K562 (cell line): ENCODE measurements at regions not wholly inside any gene's neighbourhood (a gene's known extent, or its start where the extent isn't known, plus 50 kb on each side); places are given as distances from the start of the nearest gene placed in this dataset.

Source experiments
- C11orf30 ChIP-seq: fragments of 450-650 bp; IDR thresholded peaks from 2 replicates; pipeline ENCODE4 v1.6.1; 2016; ENCODE audit warnings: low read depth, mild to moderate bottlenecking
- ELF1 ChIP-seq: fragments of 200-800 bp; sonication (Bioruptor generic); IDR thresholded peaks from 2 replicates; pipeline ENCODE4 v1.6.1; 2016; ENCODE audit warnings: missing genetic modification characterization, missing compliant biosample characterization
- GTF2F1 ChIP-seq: IDR thresholded peaks from 2 replicates; pipeline ENCODE4 v1.6.1; 2011; ENCODE audit warnings: low read depth, low read length, improper control_type of control experiment
- HDGF ChIP-seq: fragments of 450-650 bp; IDR thresholded peaks from 2 replicates; pipeline ENCODE4 v1.6.1; 2016
- HNRNPUL1 ChIP-seq: fragments of 200-400 bp; formaldehyde crosslinking; IDR thresholded peaks from 2 replicates; pipeline ENCODE4 v1.6.1; 2017; ENCODE audit warnings: low read length
- MAFF ChIP-seq: IDR thresholded peaks from 2 replicates; pipeline ENCODE4 v1.6.1; 2012; ENCODE audit warnings: low read length, improper control_type of control experiment
- NBN ChIP-seq: fragments of 450-650 bp; IDR thresholded peaks from 2 replicates; pipeline ENCODE4 v1.6.1; 2016; ENCODE audit warnings: low read depth, mild to moderate bottlenecking
- PML ChIP-seq: IDR thresholded peaks from 2 replicates; pipeline ENCODE4 v1.6.1; 2012; ENCODE audit warnings: low read length, inconsistent platforms
- PPARD ChIP-seq: fragments of 250-450 bp; sonication (Bioruptor Pico); IDR thresholded peaks from 2 replicates; pipeline ENCODE4 v1.8.0; 2022; ENCODE audit warnings: inconsistent platforms, mild to moderate bottlenecking, moderate library complexity
- RBFOX2 ChIP-seq: fragments of 200-400 bp; formaldehyde crosslinking; IDR thresholded peaks from 2 replicates; pipeline ENCODE4 v1.6.1; 2017; ENCODE audit warnings: low read depth, mild to moderate bottlenecking, low read length, moderate library complexity
- RCOR1 ChIP-seq, 2 experiments: IDR thresholded peaks; 2 replicates each; pipeline ENCODE4 v1.6.1; 2012; ENCODE audit warnings: low read depth in 2 of 2, low read length in 2 of 2, borderline replicate concordance in 1 of 2, improper control_type of control experiment in 1 of 2
- SMARCA4 ChIP-seq: fragments of 450-650 bp; IDR thresholded peaks from 2 replicates; pipeline ENCODE4 v1.6.1; 2016
- TEAD1 ChIP-seq, 2 experiments: fragments of 450-650 bp in 1 of 2; sonication (generic) in 1 of 2; formaldehyde crosslinking; IDR thresholded peaks; 2 replicates each; pipeline versions ENCODE4 v1.4.0 to v1.8.0; 2020 to 2022; ENCODE audit warnings: mild to moderate bottlenecking in 2 of 2, missing genetic modification reagents in 1 of 2
- TEAD2 ChIP-seq: fragments of 450-650 bp; IDR thresholded peaks from 2 replicates; pipeline ENCODE4 v1.6.1; 2016; ENCODE audit warnings: missing genetic modification characterization, control low read depth, missing compliant biosample characterization
- TFAM ChIP-seq: fragments of 250-450 bp; sonication (Bioruptor Pico); conservative IDR thresholded peaks from 2 replicates; pipeline ENCODE4 v1.5.0; 2021; ENCODE audit warnings: mild to moderate bottlenecking, moderate library complexity
- ZNF316 ChIP-seq: fragments of 450-650 bp; IDR thresholded peaks from 2 replicates; pipeline ENCODE4 v1.6.1; 2016
- ZNF41 ChIP-seq: fragments of 250-450 bp; sonication (Bioruptor Pico); conservative IDR thresholded peaks from 2 replicates; pipeline ENCODE4 v1.4.0; 2020; ENCODE audit warnings: mild to moderate bottlenecking
- ZNF696 ChIP-seq: fragments of 250-450 bp; sonication (Bioruptor Pico); conservative IDR thresholded peaks from 2 replicates; pipeline ENCODE4 v1.4.0; 2020; ENCODE audit warnings: mild to moderate bottlenecking, moderate library complexity
- TF ChIP-seq, protein P1 (sequence below): fragments of 450-650 bp; conservative IDR thresholded peaks from 2 replicates; pipeline ENCODE4 v1.6.1; 2016; ENCODE audit warnings: missing genetic modification characterization, low read depth, mild to moderate bottlenecking, missing compliant biosample characterization, moderate library complexity
- TF ChIP-seq, protein P2 (sequence below): fragments of 450-650 bp; IDR thresholded peaks from 2 replicates; pipeline ENCODE4 v1.6.1; 2016; ENCODE audit warnings: antibody characterized with exemption
- TF ChIP-seq, protein P3 (sequence below): fragments of 450-650 bp; formaldehyde crosslinking; IDR thresholded peaks from 2 replicates; pipeline ENCODE4 v1.4.0; 2020; ENCODE audit warnings: mild to moderate bottlenecking, mixed read lengths
- TF ChIP-seq, protein P4 (sequence below): fragments of 450-650 bp; IDR thresholded peaks from 2 replicates; pipeline ENCODE4 v1.6.1; 2016
- TF ChIP-seq, protein P5 (sequence below), 2 experiments: IDR thresholded peaks; 2 replicates each; pipeline ENCODE4 v1.6.1; 2012; ENCODE audit warnings: improper control_type of control experiment in 2 of 2, low read depth in 2 of 2, low read length in 2 of 2, borderline replicate concordance in 1 of 2
- TF ChIP-seq, protein P6 (sequence below): fragments of 450-650 bp; IDR thresholded peaks from 2 replicates; pipeline ENCODE4 v1.6.1; 2016; ENCODE audit warnings: missing biosample characterization, missing genetic modification characterization

DNA sequence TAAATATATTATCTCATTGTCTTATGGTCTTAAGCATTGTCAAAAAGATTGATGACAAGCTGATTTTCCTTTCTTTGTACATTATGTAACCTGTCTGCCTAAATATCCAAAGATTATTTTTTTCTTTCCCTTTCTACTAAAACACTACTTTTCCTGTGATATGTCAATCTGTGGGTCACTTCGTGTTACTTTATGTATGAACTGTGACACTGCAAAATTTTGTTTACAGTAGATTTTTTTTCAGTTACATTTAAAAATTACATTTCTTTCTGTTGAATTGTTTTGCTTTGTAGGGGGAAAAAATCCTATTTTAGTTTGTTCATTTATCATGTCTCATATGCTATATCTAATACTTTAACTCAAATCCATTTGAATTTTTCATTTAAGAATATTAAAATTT is 392.3 kb upstream of the ATXN7L3B start (continued):
- TF ChIP-seq ELF1 (tag) (no peak), ZNF316 (peak; percentile 64), SMARCA4 (no peak), TFAM (no peak), HNRNPUL1 (no peak), TEAD1 (CRISPR knock-in tag; IDR thresholded peaks at IDR 0.05) (no peak), PPARD (CRISPR knock-in tag) (no peak), ZNF696 (CRISPR knock-in tag) (no peak), MAFF (no peak), C11orf30 (peak; percentile 61), PML (no peak), RBFOX2 (no peak), ZNF41 (CRISPR knock-in tag) (no peak), GTF2F1 (no peak), RCOR1 (IDR thresholded peaks at IDR 0.05; ENCODE audit: borderline replicate concordance in 1 of 2, low read depth in 2 of 2, low read length in 2 of 2) (no peak), NBN (no peak), HDGF (no peak), TEAD2 (tag) (no peak)
- TF ChIP-seq, protein P1, sequence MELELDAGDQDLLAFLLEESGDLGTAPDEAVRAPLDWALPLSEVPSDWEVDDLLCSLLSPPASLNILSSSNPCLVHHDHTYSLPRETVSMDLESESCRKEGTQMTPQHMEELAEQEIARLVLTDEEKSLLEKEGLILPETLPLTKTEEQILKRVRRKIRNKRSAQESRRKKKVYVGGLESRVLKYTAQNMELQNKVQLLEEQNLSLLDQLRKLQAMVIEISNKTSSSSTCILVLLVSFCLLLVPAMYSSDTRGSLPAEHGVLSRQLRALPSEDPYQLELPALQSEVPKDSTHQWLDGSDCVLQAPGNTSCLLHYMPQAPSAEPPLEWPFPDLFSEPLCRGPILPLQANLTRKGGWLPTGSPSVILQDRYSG, result no peak
- TF ChIP-seq, protein P2, sequence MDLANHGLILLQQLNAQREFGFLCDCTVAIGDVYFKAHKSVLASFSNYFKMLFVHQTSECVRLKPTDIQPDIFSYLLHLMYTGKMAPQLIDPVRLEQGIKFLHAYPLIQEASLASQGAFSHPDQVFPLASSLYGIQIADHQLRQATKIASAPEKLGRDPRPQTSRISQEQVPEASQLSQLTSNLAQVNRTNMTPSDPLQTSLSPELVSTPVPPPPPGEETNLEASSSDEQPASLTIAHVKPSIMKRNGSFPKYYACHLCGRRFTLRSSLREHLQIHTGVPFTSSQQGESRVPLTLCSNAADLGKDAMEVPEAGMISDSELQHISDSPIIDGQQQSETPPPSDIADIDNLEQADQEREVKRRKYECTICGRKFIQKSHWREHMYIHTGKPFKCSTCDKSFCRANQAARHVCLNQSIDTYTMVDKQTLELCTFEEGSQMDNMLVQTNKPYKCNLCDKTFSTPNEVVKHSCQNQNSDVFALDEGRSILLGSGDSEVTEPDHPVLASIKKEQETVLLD, result no peak
- TF ChIP-seq, protein P3, sequence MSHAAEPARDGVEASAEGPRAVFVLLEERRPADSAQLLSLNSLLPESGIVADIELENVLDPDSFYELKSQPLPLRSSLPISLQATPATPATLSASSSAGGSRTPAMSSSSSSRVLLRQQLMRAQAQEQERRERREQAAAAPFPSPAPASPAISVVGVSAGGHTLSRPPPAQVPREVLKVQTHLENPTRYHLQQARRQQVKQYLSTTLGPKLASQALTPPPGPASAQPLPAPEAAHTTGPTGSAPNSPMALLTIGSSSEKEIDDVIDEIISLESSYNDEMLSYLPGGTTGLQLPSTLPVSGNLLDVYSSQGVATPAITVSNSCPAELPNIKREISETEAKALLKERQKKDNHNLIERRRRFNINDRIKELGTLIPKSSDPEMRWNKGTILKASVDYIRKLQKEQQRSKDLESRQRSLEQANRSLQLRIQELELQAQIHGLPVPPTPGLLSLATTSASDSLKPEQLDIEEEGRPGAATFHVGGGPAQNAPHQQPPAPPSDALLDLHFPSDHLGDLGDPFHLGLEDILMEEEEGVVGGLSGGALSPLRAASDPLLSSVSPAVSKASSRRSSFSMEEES (CRISPR knock-in tag), result no peak
- TF ChIP-seq, protein P4, sequence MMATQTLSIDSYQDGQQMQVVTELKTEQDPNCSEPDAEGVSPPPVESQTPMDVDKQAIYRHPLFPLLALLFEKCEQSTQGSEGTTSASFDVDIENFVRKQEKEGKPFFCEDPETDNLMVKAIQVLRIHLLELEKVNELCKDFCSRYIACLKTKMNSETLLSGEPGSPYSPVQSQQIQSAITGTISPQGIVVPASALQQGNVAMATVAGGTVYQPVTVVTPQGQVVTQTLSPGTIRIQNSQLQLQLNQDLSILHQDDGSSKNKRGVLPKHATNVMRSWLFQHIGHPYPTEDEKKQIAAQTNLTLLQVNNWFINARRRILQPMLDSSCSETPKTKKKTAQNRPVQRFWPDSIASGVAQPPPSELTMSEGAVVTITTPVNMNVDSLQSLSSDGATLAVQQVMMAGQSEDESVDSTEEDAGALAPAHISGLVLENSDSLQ, result peak; percentile 44
- TF ChIP-seq, protein P5, sequence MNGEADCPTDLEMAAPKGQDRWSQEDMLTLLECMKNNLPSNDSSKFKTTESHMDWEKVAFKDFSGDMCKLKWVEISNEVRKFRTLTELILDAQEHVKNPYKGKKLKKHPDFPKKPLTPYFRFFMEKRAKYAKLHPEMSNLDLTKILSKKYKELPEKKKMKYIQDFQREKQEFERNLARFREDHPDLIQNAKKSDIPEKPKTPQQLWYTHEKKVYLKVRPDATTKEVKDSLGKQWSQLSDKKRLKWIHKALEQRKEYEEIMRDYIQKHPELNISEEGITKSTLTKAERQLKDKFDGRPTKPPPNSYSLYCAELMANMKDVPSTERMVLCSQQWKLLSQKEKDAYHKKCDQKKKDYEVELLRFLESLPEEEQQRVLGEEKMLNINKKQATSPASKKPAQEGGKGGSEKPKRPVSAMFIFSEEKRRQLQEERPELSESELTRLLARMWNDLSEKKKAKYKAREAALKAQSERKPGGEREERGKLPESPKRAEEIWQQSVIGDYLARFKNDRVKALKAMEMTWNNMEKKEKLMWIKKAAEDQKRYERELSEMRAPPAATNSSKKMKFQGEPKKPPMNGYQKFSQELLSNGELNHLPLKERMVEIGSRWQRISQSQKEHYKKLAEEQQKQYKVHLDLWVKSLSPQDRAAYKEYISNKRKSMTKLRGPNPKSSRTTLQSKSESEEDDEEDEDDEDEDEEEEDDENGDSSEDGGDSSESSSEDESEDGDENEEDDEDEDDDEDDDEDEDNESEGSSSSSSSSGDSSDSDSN (IDR thresholded peaks at IDR 0.05; ENCODE audit: borderline replicate concordance in 1 of 2, low read depth in 2 of 2, low read length in 2 of 2), result no peak
- TF ChIP-seq, protein P6, sequence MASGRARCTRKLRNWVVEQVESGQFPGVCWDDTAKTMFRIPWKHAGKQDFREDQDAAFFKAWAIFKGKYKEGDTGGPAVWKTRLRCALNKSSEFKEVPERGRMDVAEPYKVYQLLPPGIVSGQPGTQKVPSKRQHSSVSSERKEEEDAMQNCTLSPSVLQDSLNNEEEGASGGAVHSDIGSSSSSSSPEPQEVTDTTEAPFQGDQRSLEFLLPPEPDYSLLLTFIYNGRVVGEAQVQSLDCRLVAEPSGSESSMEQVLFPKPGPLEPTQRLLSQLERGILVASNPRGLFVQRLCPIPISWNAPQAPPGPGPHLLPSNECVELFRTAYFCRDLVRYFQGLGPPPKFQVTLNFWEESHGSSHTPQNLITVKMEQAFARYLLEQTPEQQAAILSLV (tag), result no peak
